HG03457 (cell line): ENCODE measurements at regions not wholly inside any gene's neighbourhood (a gene's known extent, or its start where the extent isn't known, plus 50 kb on each side); places are given as distances from the start of the nearest gene placed in this dataset.
"Not testable (repeated sequence)": the region's sequence is repeated elsewhere in the genome, so short reads cannot be mapped to it uniquely, and the experiment has no call there.

Source experiments
- ATAC-seq: cut with Tn5 transposase; IDR thresholded peaks from one replicate; pipeline ENCODE4 v1.9.1; 2021; ENCODE audit warnings: moderate number of reproducible peaks; ENCODE audit not compliant: unreplicated experiment

GRCh38 chr11:24108609-24109008, 388.2 kb upstream of the LUZP2 start:
- no peak for ATAC-seq

DNA sequence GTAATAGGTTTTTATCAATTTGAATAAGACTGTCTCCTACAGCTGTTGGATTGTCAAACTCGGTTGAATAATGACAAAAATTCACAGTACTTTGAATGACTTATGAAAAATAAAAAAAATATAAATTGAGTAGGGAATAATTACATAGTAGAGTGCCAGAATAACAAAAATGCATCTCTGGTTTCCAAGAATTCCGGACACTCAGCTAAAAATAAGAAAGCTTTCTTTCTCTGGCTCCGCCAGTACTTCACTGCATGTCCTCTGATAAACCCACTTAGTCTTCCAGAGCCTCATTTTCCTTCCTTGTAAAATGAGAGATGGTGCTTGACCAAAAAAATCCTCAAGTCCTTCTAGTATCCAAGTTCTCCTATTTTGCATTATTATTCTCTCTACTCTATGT, 374.6 kb upstream of the LUZP2 start:
- no peak for ATAC-seq

- no peak for ATAC-seq
Measured at GRCh38 chr11:24124876-24125275, 372.0 kb upstream of the LUZP2 start.

- no peak for ATAC-seq
Measured at GRCh38 chr11:24131698-24132097, 365.2 kb upstream of the LUZP2 start.

DNA sequence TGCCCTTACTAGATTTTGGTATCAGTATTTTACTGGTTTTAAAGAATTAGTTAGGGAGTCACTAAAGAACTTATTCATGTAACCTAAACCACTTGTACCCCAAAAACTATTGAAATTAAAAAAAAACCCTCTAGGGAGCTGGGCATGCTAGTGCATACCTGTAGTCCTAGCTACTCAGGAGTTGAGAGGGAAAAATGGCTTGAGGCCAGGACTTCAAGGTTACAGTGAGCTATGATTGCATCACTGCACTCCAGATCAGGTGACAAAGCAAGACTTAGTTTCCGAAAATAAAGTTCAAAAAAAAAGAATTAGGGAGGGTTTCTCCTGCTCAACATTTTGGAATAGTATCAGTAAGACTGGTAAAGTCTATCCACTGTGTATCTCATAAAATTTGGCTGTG, 364.4 kb upstream of the LUZP2 start:
- ATAC-seq = no peak

- ATAC-seq = no peak
Measured at GRCh38 chr11:24134879-24135589, 361.8 kb upstream of the LUZP2 start.

- ATAC-seq = no peak
Measured at GRCh38 chr11:24142062-24142461, 354.8 kb upstream of the LUZP2 start.

DNA sequence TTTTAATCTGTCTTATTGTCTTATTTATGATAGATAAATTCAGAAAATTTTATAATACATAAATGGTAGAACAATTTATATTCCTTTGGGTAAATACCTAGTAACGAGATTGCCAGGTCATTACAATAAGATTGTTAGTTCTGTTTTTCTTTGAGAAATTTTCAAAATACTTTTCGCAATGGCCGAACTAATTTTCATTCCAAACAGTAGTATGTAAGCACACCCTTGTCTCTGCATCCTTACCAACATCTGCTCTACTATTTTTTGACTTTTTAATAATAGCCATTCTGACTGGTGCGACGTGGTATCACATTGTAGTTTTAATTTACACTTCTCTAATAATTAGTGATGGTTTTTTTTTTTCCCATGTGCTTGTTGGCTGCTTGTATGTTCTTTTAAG, 351.4 kb upstream of the LUZP2 start:
- no peak for ATAC-seq

DNA sequence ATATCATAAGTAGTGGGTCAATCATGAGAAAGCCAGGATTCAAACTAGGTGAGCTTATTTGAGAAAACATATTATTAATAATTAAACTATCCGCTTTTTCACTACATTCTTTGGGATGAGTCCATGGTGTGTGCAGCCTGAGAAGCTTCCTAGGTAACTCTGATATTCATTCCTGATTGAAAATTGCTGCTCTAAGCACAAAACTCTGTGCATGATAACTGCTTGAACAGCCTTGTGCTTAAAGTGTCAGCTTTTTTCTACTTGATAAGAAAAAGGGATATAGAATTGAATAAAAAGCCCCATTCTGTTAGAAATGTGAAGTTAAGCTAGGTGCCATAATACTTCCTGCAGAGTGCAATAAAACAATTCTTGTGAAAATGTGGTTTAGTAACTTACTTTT, 343.5 kb upstream of the LUZP2 start:
- no peak for ATAC-seq

- no peak for ATAC-seq
Measured at GRCh38 chr11:24155792-24156191, 341.1 kb upstream of the LUZP2 start.

- no peak for ATAC-seq
Measured at GRCh38 chr11:24157316-24157715, 339.5 kb upstream of the LUZP2 start.

DNA sequence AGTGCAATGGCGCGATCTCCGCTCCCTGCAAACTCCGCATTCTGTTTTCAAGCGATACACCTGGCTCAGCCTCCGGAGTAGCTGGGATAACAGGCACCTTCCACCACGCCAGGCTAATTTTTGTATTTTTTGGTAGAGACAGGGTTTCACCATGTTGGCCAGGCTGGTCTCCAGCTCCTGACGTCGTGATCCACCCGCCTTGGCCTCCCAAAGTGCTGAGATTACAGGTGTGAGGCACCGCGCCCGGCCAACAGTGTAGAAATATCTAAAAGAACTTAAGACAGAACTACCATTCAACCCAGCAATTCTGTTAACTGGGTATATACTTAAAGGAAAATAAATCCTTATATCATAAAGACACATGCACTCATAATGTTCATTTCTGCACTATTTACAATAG, 335.3 kb upstream of the LUZP2 start:
- no peak for ATAC-seq

DNA sequence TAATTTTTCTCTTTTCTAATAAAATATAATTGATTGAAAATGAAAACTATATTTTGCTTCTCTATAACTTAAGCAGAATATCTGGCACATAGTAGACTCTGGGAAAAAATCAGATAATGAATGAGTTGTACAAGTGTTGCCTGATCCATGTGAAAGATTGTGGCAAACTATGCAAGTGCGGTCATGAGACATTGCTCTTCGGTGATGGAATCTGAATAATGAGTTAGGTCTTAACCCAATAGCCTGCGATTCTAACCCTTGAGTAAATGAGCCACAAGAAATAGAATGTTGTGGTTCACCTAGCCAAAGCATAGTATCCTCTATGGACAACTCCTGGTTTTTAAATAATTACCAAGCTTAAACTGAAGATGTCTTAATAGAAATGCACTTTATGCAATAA, 333.7 kb upstream of the LUZP2 start:
- ATAC-seq = no peak

GRCh38 chr11:24163841-24164240, 333.0 kb upstream of the LUZP2 start:
- ATAC-seq = no peak

GRCh38 chr11:24171869-24172268, 325.0 kb upstream of the LUZP2 start:
- ATAC-seq = no peak

DNA sequence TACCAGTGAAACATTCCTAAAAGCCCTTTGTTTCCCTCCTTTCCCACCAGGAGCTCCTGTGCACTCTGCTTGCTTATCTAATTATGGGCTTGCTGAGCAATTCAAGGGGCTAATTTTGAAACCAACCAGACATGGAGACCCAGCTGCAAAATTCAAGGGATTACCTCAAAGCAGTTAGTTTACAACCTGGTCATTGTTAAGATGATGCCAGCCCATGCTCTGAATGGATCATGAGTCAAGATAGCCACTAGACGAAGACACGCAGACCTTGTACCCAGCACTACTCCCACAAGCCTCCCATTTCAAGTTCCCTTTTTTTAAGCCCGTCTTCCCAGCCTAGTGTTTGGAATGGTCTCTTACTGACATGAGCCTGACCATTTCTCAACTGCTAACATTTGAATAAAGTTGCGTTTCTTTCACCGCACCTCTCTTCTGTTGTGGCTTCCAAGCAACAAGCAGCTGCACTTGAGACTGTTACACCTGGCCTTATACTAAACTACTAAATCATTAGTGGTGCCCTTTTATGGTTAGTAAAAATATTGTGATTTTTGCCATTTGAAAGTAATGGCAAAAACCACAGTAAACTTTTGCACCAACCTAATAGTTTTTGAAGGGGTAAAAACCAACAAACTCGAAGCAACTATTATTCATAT, 315.3 kb upstream of the LUZP2 start:
- no peak for ATAC-seq

DNA sequence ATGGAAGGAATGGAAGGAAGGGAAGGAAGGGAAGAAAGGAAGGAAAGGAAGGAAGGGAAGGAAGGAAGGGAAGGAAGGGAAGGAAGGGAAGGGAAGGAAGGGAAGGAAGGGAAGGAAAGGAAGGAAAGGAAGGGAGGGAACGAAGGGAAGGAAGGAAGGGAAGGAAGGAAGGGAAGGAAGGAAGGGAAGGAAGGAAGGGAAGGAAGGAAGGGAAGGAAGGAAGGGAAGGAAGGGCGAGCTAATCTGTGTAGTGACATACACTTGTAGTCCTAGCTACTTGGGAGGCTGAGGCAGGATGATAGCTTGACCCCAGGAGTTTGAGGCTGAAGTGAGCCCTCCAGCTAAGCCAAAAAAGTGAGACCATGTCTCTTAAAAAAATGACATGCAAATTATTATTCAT, 311.3 kb upstream of the LUZP2 start:
- ATAC-seq = not testable (repeated sequence)

DNA sequence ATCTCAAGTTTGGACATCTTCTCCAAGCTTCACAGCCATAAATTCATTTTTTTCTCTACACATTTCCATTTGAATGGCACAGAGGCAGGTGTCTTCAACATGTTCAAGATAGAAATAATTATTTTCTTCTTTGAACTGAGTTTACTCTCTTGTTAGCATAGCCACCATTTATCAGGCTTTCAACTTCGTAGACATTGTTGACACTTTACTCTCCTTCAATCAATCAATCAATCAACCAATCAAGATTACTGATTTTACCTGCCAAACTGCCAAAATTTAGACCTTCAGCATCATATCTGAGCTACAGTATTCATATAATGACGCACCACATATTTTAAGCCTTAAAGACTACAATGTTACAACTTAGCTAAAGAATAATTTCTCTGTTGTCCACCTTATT, 300.1 kb upstream of the LUZP2 start:
- no peak for ATAC-seq

DNA sequence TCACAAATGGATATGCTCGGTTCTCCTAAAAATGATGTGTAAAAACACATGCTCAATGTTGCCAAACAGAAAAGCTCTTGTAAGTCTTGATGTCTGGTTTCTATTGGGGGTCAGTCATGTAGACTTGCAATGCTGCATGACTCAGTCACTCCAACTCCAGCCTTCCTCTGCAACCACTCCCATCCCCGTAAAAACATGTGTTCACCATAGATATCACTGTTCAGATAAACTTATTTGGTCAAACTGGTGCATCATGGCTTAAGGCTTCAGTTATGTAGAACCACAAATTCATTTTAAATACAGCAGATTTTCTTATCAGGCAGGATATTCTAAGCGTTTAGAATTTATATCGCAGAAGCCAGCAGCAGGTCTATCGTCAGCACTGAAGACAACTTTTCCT, 298.4 kb upstream of the LUZP2 start:
- ATAC-seq = no peak

DNA sequence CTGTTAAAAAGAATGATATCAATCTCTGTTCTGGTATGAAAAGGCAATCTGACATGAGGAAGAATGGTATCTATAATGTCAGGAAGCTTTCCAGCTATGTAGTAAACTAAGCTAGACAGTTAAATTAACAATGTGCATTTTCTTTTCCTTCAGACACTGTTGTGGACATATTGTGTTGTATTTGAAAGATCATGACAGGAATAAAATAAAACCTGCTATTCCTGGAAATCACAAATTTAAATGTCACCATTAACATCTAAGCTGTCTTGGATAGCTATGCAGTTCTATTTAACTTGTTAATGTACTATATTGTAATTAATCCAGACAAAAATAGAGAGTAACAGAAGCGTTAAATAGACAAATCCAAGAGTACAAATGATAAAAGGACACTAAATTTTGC, 297.4 kb upstream of the LUZP2 start:
- no peak for ATAC-seq

- ATAC-seq = no peak
Measured at GRCh38 chr11:24206030-24206429, 290.8 kb upstream of the LUZP2 start.

DNA sequence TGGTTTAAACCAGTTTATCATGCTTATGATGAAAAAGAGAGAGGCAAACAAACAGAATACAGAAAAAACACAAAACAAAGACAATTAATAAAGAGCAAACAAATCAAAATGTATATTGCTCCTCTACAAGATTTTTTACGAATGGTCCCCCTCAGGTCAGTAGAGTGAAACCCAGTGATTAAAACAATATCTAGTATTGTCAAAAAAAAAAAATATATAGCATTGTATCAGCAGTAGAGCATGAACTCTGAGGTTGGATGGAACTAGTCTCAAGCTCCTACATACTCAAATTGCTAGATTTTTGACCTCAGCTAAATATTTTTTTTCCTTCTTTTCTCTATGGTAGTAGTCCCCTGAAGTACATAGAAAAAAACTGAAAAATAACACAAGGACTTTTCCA, 290.3 kb upstream of the LUZP2 start:
- ATAC-seq = no peak

GRCh38 chr11:24216488-24216887, 280.4 kb upstream of the LUZP2 start:
- ATAC-seq = no peak
